Mucosa of rectum (tissue), 2 donors: ENCODE measurements at regions not wholly inside any gene's neighbourhood (a gene's known extent, or its start where the extent isn't known, plus 50 kb on each side); places are given as distances from the start of the nearest gene placed in this dataset.
"Not testable (repeated sequence)": the region's sequence is repeated elsewhere in the genome, so short reads cannot be mapped to it uniquely, and the experiment has no call there.

ENCODE experiments used
- H3K27ac ChIP-seq, 2 donors: one replicate each; pipeline ENCODE4 v1.7.0; 2013; ENCODE audit warnings: inconsistent platforms in 2 of 2, low read depth in 2 of 2, low read length in 2 of 2
- H3K27me3 ChIP-seq, 2 donors: one replicate each; pipeline ENCODE4 v1.7.0; 2013; ENCODE audit warnings: low read length in 2 of 2; ENCODE audit not compliant: control insufficient read depth in 2 of 2, insufficient read depth in 2 of 2
- H3K36me3 ChIP-seq, 2 donors: one replicate each; pipeline ENCODE4 v1.7.0; 2013; ENCODE audit warnings: low read length in 2 of 2; ENCODE audit not compliant: control insufficient read depth in 2 of 2, insufficient read depth in 2 of 2
- H3K4me1 ChIP-seq, 2 donors: one replicate each; pipeline ENCODE4 v1.7.0; 2013; ENCODE audit warnings: low read length in 2 of 2, mild to moderate bottlenecking in 1 of 2; ENCODE audit not compliant: control insufficient read depth in 2 of 2, insufficient read depth in 2 of 2
- H3K4me3 ChIP-seq, 2 donors: one replicate each; pipeline ENCODE4 v1.7.0; 2013; ENCODE audit warnings: low read length in 2 of 2
- H3K9ac ChIP-seq, 2 donors: one replicate each; pipeline ENCODE4 v1.7.0; 2013; ENCODE audit warnings: low read length in 2 of 2, low read depth in 1 of 2, mild to moderate bottlenecking in 1 of 2
- H3K9me3 ChIP-seq, 2 donors: one replicate each; pipeline ENCODE4 v1.7.0; 2013; ENCODE audit warnings: low read length in 2 of 2; ENCODE audit not compliant: control insufficient read depth in 2 of 2
- donor health status: healthy.
- donor health status: Normal muscosa, but diverticular disease.

- Histone ChIP-seq H3K4me3 (no peak overlapping the region), H3K27me3 (no peaks in the 10 kb centered on the region), H3K9me3 (no peaks in the 10 kb centered on the region), H3K36me3 (no peaks in the 10 kb centered on the region), H3K4me1 (no peaks in the 10 kb centered on the region), H3K27ac (no peak overlapping the region), H3K9ac (no peak overlapping the region)
Observed at GRCh38 chr5:27451377-27451776, 413.0 kb upstream of the CDH9 start.

GRCh38 chr5:27450607-27451006 lies 412.2 kb upstream of the CDH9 start:
- Histone ChIP-seq H3K9me3 (no peaks in the 10 kb centered on the region), H3K9ac (no peak overlapping the region), H3K36me3 (no peaks in the 10 kb centered on the region), H3K27ac (no peak overlapping the region), H3K4me1 (no peaks in the 10 kb centered on the region), H3K4me3 (no peak overlapping the region), H3K27me3 (no peaks in the 10 kb centered on the region)

- not testable (repeated sequence) for H3K4me3 ChIP-seq, H3K9me3 ChIP-seq
Observed at GRCh38 chr5:27439383-27439782, 401.0 kb upstream of the CDH9 start.

GRCh38 chr5:27437594-27438200 lies 399.3 kb upstream of the CDH9 start:
- no peak overlapping the region for H3K27ac ChIP-seq
- H3K36me3 ChIP-seq: no peaks in the 10 kb centered on the region
- peaks cover 0 to 4% of the 10 kb centered on the region in 2 donors for H3K9me3 ChIP-seq
- no peaks in the 10 kb centered on the region for H3K4me1 ChIP-seq
- H3K4me3 ChIP-seq: no peak overlapping the region
- H3K9ac ChIP-seq: no peak overlapping the region
- no peaks in the 10 kb centered on the region for H3K27me3 ChIP-seq

More at GRCh38 chr5:27439383-27439782, 401.0 kb upstream of the CDH9 start:
- H3K27me3 ChIP-seq, H3K9ac ChIP-seq, H3K27ac ChIP-seq, H3K4me1 ChIP-seq, H3K36me3 ChIP-seq: not testable (repeated sequence)

- Histone ChIP-seq H3K27ac (no peak overlapping the region), H3K4me1 (no peaks in the 10 kb centered on the region), H3K9ac (no peak overlapping the region), H3K4me3 (no peak overlapping the region), H3K27me3 (no peaks in the 10 kb centered on the region), H3K36me3 (no peaks in the 10 kb centered on the region), H3K9me3 (peaks cover 0 to 6% of the 10 kb centered on the region in 2 donors)
Observed at GRCh38 chr5:27434335-27434734, 395.9 kb upstream of the CDH9 start.

GRCh38 chr5:27414099-27414498 lies 375.7 kb upstream of the CDH9 start:
- no peaks in the 10 kb centered on the region for H3K36me3 ChIP-seq
- no peaks in the 10 kb centered on the region for H3K27me3 ChIP-seq
- H3K4me3 ChIP-seq: no peak overlapping the region
- no peak overlapping the region for H3K27ac ChIP-seq
- no peaks in the 10 kb centered on the region for H3K9me3 ChIP-seq
- H3K4me1 ChIP-seq: no peaks in the 10 kb centered on the region
- no peak overlapping the region for H3K9ac ChIP-seq

GRCh38 chr5:27412384-27412783 lies 374.0 kb upstream of the CDH9 start:
- H3K4me3 ChIP-seq: no peak overlapping the region
- H3K9me3 ChIP-seq: no peaks in the 10 kb centered on the region
- H3K4me1 ChIP-seq: no peaks in the 10 kb centered on the region
- no peak overlapping the region for H3K27ac ChIP-seq
- H3K9ac ChIP-seq: no peak overlapping the region
- no peaks in the 10 kb centered on the region for H3K36me3 ChIP-seq
- no peaks in the 10 kb centered on the region for H3K27me3 ChIP-seq

GRCh38 chr5:27406020-27406419 lies 367.6 kb upstream of the CDH9 start:
- Histone ChIP-seq H3K4me1 (no peaks in the 10 kb centered on the region), H3K27ac (no peak overlapping the region), H3K36me3 (no peaks in the 10 kb centered on the region), H3K9ac (no peak overlapping the region), H3K9me3 (no peaks in the 10 kb centered on the region), H3K4me3 (no peak overlapping the region), H3K27me3 (no peaks in the 10 kb centered on the region)

GRCh38 chr5:27403243-27403882 lies 365.0 kb upstream of the CDH9 start:
- peaks cover 0 to 3% of the 10 kb centered on the region in 2 donors for H3K9me3 ChIP-seq
- H3K9ac ChIP-seq: no peak overlapping the region
- H3K4me1 ChIP-seq: no peaks in the 10 kb centered on the region
- no peak overlapping the region for H3K27ac ChIP-seq
- H3K36me3 ChIP-seq: no peaks in the 10 kb centered on the region
- no peak overlapping the region for H3K4me3 ChIP-seq
- H3K27me3 ChIP-seq: no peaks in the 10 kb centered on the region

GRCh38 chr5:27402828-27403227 lies 364.4 kb upstream of the CDH9 start:
- Histone ChIP-seq H3K27me3 (no peaks in the 10 kb centered on the region), H3K9ac (no peak overlapping the region), H3K4me1 (no peaks in the 10 kb centered on the region), H3K27ac (no peak overlapping the region), H3K36me3 (no peaks in the 10 kb centered on the region), H3K9me3 (peaks cover 0 to 3% of the 10 kb centered on the region in 2 donors), H3K4me3 (no peak overlapping the region)
